ENCODE measurements at regions not wholly inside any gene's neighbourhood (a gene's known extent, or its start where the extent isn't known, plus 50 kb on each side); places are given as distances from the start of the nearest gene placed in this dataset.

- TF ChIP-seq POLR2A (IDR thresholded peaks at IDR 0.05) (no peak), CTCF (IDR thresholded peaks at IDR 0.05) (no peak)
These were observed 290.5 kb upstream of the SORL1-AS1 start for GRCh38 chr11:121743285-121743684.

Data from lower leg skin (tissue), 3 donors.